Smooth muscle cell (in vitro differentiated cells): ENCODE measurements at regions not wholly inside any gene's neighbourhood (a gene's known extent, or its start where the extent isn't known, plus 50 kb on each side); places are given as distances from the start of the nearest gene placed in this dataset.

ENCODE experiments used
- DNase-seq: peaks from one replicate; lab custom pipeline; 2025; ENCODE audit not compliant: unreplicated experiment; lab: John Stamatoyannopoulos, UW
- H2AFZ ChIP-seq: fragments of 200-600 bp; sonication (generic); 2 replicates; pipeline ENCODE4 v1.6.0; 2016; ENCODE audit warnings: antibody characterized with exemption, low read depth, mild to moderate bottlenecking
- H3F3A ChIP-seq: fragments of 200-600 bp; sonication (generic); 2 replicates; pipeline ENCODE4 v1.6.0; 2017; ENCODE audit warnings: antibody characterized with exemption, low read depth
- H3K27ac ChIP-seq: fragments of 200-600 bp; sonication (generic); 2 replicates; pipeline ENCODE4 v1.5.1; 2016; ENCODE audit warnings: low read depth, mild to moderate bottlenecking
- H3K27me3 ChIP-seq: fragments of 200-600 bp; sonication (generic); 2 replicates; pipeline ENCODE4 v1.6.1; 2016; ENCODE audit warnings: low read depth, mild to moderate bottlenecking
- H3K36me3 ChIP-seq: fragments of 200-600 bp; sonication (generic); 2 replicates; pipeline ENCODE4 v1.5.1; 2016; ENCODE audit warnings: low read depth
- H3K4me1 ChIP-seq: fragments of 200-600 bp; sonication (generic); 2 replicates; pipeline ENCODE4 v1.5.1; 2016; ENCODE audit warnings: low read depth
- H3K4me2 ChIP-seq: fragments of 200-600 bp; sonication (generic); 2 replicates; pipeline ENCODE4 v1.6.0; 2016; ENCODE audit warnings: mild to moderate bottlenecking
- H3K4me3 ChIP-seq: fragments of 200-600 bp; sonication (generic); 2 replicates; pipeline ENCODE4 v1.5.1; 2016; ENCODE audit warnings: mild to moderate bottlenecking
- H3K79me2 ChIP-seq: fragments of 200-600 bp; sonication (generic); 2 replicates; pipeline ENCODE4 v1.6.0; 2016; ENCODE audit warnings: low read depth, mild to moderate bottlenecking
- H3K9ac ChIP-seq: fragments of 200-600 bp; sonication (generic); 2 replicates; pipeline ENCODE4 v1.6.0; 2016; ENCODE audit warnings: low read depth
- H3K9me3 ChIP-seq: fragments of 200-600 bp; sonication (generic); replicated peaks from 2 replicates; pipeline ENCODE4 v1.5.1; 2016; ENCODE audit warnings: low read depth
- H4K20me1 ChIP-seq: fragments of 200-600 bp; sonication (generic); 2 replicates; pipeline ENCODE4 v1.6.0; 2016; ENCODE audit warnings: low read depth
- CTCF ChIP-seq: fragments of 200-600 bp; sonication (generic); IDR thresholded peaks from 2 replicates; pipeline ENCODE4 v1.5.1; 2017; ENCODE audit warnings: borderline replicate concordance, mild to moderate bottlenecking, antibody characterized with exemption; ENCODE audit not compliant: insufficient read depth, poor library complexity, severe bottlenecking
- WGBS: methylation state at CpG from one replicate; pipeline ENCODE4 v1.1.7; 2016; ENCODE audit warnings: low lambda C conversion rate; 5-methylcytosine and 5-hydroxymethylcytosine counted together

- H3K4me2 ChIP-seq = no peak overlapping the region
- H3K79me2 ChIP-seq = no peaks in the 10 kb centered on the region
- peaks cover 6% of the 10 kb centered on the region for H3K36me3 ChIP-seq
- WGBS = 89% methylated on average over 7 of the region's 7 CpGs
- no peak overlapping the region for H3K4me3 ChIP-seq
- H3K27ac ChIP-seq = no peak overlapping the region
- peak; percentile 2 for DNase-seq
- no peaks in the 10 kb centered on the region for H3K4me1 ChIP-seq
- no peak overlapping the region for H2AFZ ChIP-seq
- TF ChIP-seq CTCF = no peak
- H4K20me1 ChIP-seq = no peaks in the 10 kb centered on the region
- no peak overlapping the region for H3K9ac ChIP-seq
- H3F3A ChIP-seq = no peaks in the 10 kb centered on the region
- peaks cover 12% of the 10 kb centered on the region for H3K9me3 ChIP-seq
- no peaks in the 10 kb centered on the region for H3K27me3 ChIP-seq
Measured at GRCh38 chr13:48783181-48783630, 129.5 kb downstream of the CYSLTR2 start.

GRCh38 chr13:48783695-48784230 is 130.0 kb downstream of the CYSLTR2 start:
- no peaks in the 10 kb centered on the region for H3K27me3 ChIP-seq
- no peak overlapping the region for H2AFZ ChIP-seq
- peaks cover 6% of the 10 kb centered on the region for H3K36me3 ChIP-seq
- H3K4me3 ChIP-seq = no peak overlapping the region
- TF ChIP-seq CTCF = no peak
- no peak overlapping the region for H3K9ac ChIP-seq
- H3K9me3 ChIP-seq = peaks cover 12% of the 10 kb centered on the region
- no peak overlapping the region for H3K4me2 ChIP-seq
- H4K20me1 ChIP-seq = no peaks in the 10 kb centered on the region
- WGBS = 97% methylated on average over 4 of the region's 4 CpGs
- no peak for DNase-seq
- H3K27ac ChIP-seq = no peak overlapping the region
- H3F3A ChIP-seq = no peaks in the 10 kb centered on the region
- no peaks in the 10 kb centered on the region for H3K4me1 ChIP-seq
- H3K79me2 ChIP-seq = no peaks in the 10 kb centered on the region

- Histone ChIP-seq H3K27ac (no peak overlapping the region), H3K36me3 (peaks cover 6% of the 10 kb centered on the region), H3K9ac (no peak overlapping the region), H2AFZ (no peak overlapping the region), H3K79me2 (no peaks in the 10 kb centered on the region), H3F3A (no peaks in the 10 kb centered on the region), H3K9me3 (peaks cover 12% of the 10 kb centered on the region), H4K20me1 (no peaks in the 10 kb centered on the region), H3K4me1 (no peaks in the 10 kb centered on the region), H3K4me3 (no peak overlapping the region), H3K4me2 (no peak overlapping the region), H3K27me3 (no peaks in the 10 kb centered on the region)
- 90% methylated on average over 3 of the region's 3 CpGs for WGBS
- TF ChIP-seq CTCF = no peak
- DNase-seq = no peak
Measured at GRCh38 chr13:48784916-48785548, 131.3 kb downstream of the CYSLTR2 start.

- H3K27me3 ChIP-seq = no peaks in the 10 kb centered on the region
- H4K20me1 ChIP-seq = no peaks in the 10 kb centered on the region
- H2AFZ ChIP-seq = no peak overlapping the region
- no peak overlapping the region for H3K4me2 ChIP-seq
- H3K4me1 ChIP-seq = no peaks in the 10 kb centered on the region
- H3K79me2 ChIP-seq = no peaks in the 10 kb centered on the region
- DNase-seq = no peak
- no peak overlapping the region for H3K4me3 ChIP-seq
- WGBS = 77% methylated on average over 3 of the region's 3 CpGs
- H3K9me3 ChIP-seq = no peaks in the 10 kb centered on the region
- H3K36me3 ChIP-seq = no peaks in the 10 kb centered on the region
- no peak overlapping the region for H3K9ac ChIP-seq
- no peak for TF ChIP-seq CTCF
- H3F3A ChIP-seq = no peaks in the 10 kb centered on the region
- H3K27ac ChIP-seq = no peak overlapping the region
Measured at GRCh38 chr13:48790199-48790598, 136.5 kb downstream of the CYSLTR2 start.
